Natural killer cell treated with Interleukin-12 subunit alpha and Interleukin-12 subunit beta and Interleukin-15 and Interleukin-18, amount 100 ng/mL, for 72 hours (primary cell): ENCODE measurements at regions not wholly inside any gene's neighbourhood (a gene's known extent, or its start where the extent isn't known, plus 50 kb on each side); places are given as distances from the start of the nearest gene placed in this dataset.
"Not testable (repeated sequence)": the region's sequence is repeated elsewhere in the genome, so short reads cannot be mapped to it uniquely, and the experiment has no call there.

ENCODE experiments used
- ATAC-seq, 2 donors: fragments of 150-1000 bp; cut with Tn5 transposase in 1 of 2; sonication (Bioruptor Pico), chemical (Tn5 transposase) in 1 of 2; 2 replicates each; pipeline ENCODE4 v1.10.0; 2021
- DNase-seq: peaks from one replicate; pipeline ENCODE4 v3.0.0; 2022; ENCODE audit warnings: low spot score
- H3K27ac Mint-ChIP-seq, 2 donors: 1 replicate in 1 of 2; 2 replicates in 1 of 2; pipeline ENCODE4 v1.8.0; 2022; ENCODE audit warnings: mixed read lengths in 2 of 2, mild to moderate bottlenecking in 1 of 2, moderate library complexity in 1 of 2
- H3K27me3 Mint-ChIP-seq, 2 donors: 1 replicate in 1 of 2; 2 replicates in 1 of 2; pipeline ENCODE4 v1.8.0; 2022; ENCODE audit warnings: mixed read lengths in 2 of 2
- H3K36me3 Mint-ChIP-seq: one replicate; pipeline ENCODE4 v1.8.0; 2022; ENCODE audit warnings: mixed read lengths
- H3K4me1 Mint-ChIP-seq, 2 donors: 1 replicate in 1 of 2; 2 replicates in 1 of 2; pipeline ENCODE4 v1.8.0; 2022; ENCODE audit warnings: low read depth in 2 of 2, mixed read lengths in 2 of 2, mild to moderate bottlenecking in 1 of 2
- H3K4me3 Mint-ChIP-seq: one replicate; pipeline ENCODE4 v1.8.0; 2022; ENCODE audit warnings: mixed read lengths
- H3K9me3 Mint-ChIP-seq: 2 replicates; pipeline ENCODE4 v1.8.0; 2022; ENCODE audit warnings: mixed read lengths

DNA sequence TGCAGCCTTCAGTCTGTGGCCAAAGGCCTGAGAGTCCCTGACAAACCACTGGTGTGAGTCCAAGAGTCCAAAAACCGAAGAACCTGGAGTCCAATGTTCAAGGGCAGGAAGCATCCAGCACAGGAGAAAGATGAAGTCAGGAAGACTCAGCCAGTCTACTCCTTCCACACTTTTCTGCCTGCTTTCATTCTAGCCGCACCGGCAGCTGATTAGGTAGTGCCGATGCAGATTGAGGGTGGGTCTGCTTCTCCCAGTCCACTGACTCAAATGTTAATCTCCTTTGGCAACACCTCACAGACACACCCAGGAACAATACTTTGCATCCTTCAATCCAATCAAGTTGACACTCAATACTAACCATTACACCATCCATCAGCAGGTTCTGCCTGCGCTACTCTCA lies 65.2 kb upstream of the WASF3 start:
- peaks cover 15 to 51% of the 10 kb centered on the region in 2 donors for H3K27me3 Mint-ChIP-seq
- H3K36me3 Mint-ChIP-seq, H3K4me1 Mint-ChIP-seq, H3K4me3 Mint-ChIP-seq, ATAC-seq, DNase-seq, H3K27ac Mint-ChIP-seq, H3K9me3 Mint-ChIP-seq: not testable (repeated sequence)

DNA sequence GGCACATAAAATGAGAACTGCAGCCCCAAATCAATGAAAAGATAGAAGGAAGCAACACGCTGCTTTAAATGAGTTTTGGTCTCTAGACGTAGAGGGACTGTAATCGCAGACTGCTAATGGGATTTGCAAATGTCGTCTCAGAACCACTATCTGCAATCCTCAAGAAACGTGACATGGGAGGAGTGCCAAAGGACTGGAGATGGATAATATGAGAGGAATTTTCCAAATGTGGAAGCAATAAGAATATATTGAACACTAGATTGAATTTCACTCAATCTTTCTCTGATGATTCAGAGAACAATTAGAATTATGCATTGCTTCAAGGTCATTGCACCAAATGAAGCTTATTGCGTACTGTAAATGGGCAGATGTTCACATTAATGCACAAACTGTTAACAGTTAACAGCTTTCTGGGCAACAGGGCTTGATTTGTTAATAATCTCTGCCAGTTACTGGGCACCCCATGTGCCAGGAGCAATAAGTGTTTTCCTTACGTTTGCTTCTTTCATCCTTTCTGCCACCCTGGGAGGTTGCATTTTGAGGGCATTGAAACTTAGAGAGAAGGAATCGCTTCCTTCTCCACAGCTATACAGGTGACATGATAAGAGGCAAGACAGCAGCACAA lies 62.8 kb upstream of the WASF3 start:
- DNase-seq (no peak), ATAC-seq (no peak)
- H3K27ac Mint-ChIP-seq = no peak overlapping the region
- no peaks in the 10 kb centered on the region for H3K9me3 Mint-ChIP-seq
- no peak overlapping the region for H3K4me3 Mint-ChIP-seq
- H3K36me3 Mint-ChIP-seq = no peaks in the 10 kb centered on the region
- peaks cover 18 to 55% of the 10 kb centered on the region in 2 donors for H3K27me3 Mint-ChIP-seq
- H3K4me1 Mint-ChIP-seq = no peaks in the 10 kb centered on the region

DNA sequence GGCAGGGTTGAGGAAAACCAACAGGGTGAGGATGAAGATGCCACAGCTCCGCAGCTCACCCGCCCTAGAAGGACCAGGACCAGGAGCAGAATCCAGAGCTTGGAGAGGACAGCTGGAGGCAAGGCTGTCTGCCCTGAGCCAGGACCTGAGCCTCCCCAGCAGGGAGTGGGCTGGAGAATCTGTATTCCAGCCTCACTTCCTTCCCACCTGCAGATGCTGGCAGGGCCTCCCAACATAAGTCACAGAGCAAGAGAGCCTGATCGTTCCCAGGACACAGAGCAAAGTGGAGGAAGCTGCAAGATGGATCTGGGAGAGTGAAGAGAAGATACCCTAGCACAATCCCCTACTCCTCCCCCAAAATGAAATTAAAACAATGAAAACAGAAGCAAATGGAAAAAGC lies 61.7 kb upstream of the WASF3 start:
- ATAC-seq = no peak

DNA sequence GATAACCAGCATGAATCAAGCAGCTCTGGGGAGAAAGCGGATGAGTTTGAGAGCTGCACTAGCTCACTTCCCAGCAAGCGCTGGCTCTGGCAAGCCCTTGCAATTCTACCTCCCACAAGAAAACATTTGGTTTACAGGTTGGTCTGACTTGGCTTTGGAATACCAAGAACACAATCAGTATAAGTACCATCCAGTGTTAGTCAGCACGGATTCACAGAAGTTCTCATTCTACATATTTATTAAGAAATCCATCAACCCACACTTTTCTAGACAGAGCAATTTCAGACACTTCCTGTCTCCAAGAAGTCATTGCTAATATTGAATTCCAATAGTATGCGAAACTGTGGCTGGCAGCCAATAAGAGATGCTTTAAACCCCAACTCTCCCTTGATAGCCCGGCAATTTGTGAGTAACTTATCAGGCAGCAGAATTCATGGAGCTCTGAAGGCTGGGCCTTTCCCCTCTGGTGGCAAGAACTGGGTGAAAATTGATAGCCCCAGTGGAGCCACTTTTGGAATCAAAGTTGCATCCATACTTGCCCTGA lies 59.4 kb upstream of the WASF3 start:
- Mint-ChIP-seq H3K4me3 (no peak overlapping the region), H3K9me3 (no peaks in the 10 kb centered on the region), H3K36me3 (no peaks in the 10 kb centered on the region), H3K4me1 (no peaks in the 10 kb centered on the region), H3K27ac (no peak overlapping the region), H3K27me3 (peaks cover 17 to 30% of the 10 kb centered on the region in 2 donors)
- DNase-seq (no peak), ATAC-seq (no peak)

More for the DNA sequence above, 61.7 kb upstream of the WASF3 start:
- H3K9me3 Mint-ChIP-seq = no peaks in the 10 kb centered on the region
- H3K4me3 Mint-ChIP-seq = no peak overlapping the region
- peaks cover 16 to 45% of the 10 kb centered on the region in 2 donors for H3K27me3 Mint-ChIP-seq
- H3K27ac Mint-ChIP-seq = no peak overlapping the region
- H3K4me1 Mint-ChIP-seq = no peaks in the 10 kb centered on the region
- DNase-seq = no peak
- H3K36me3 Mint-ChIP-seq = no peaks in the 10 kb centered on the region

DNA sequence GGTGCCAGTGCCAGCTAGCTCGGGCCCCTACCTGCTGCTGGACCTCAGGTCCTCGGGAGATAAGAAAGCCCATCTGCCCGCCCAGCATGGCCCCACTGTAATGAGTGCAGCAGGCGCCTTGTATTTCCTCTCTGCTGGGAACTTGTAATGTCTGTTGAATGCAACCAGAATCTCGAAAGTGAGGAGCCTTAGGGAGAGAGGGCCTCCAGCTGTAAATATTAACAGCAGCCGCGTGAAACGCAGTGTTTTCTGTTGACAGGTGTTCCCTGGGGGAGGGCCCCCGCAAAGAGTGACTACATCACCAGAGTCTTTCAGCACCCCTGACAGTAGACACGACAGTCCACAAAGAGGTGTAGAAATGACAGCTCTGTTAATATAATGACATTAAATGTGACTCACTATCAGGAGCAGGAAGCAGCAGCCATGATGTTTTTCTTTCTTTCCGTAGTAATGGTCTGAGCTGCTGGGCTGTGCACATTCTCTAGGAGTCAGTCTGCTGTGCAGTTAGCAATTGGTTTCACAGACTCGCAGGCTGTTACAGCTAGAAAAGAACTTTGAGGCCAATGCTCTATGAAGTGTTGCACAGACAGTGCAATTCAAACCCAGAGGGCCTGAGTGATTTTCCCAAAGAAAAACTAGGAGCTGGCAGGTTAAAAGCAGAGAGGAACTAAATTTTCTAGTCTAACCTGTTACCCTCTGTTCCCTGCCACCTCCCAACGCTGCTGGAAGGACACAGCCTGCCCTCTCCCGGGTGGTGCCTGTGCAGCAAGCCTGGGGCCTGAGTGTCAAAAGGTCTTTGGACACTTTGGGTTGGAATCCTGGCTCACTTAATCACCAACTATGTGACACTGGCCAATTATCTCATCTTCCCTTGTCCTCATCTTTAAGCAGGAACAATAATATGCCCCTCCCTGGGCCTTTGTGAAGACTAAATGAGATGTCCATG lies 58.6 kb upstream of the WASF3 start:
- H3K27ac Mint-ChIP-seq = no peak overlapping the region
- no peaks in the 10 kb centered on the region for H3K36me3 Mint-ChIP-seq
- no peaks in the 10 kb centered on the region for H3K9me3 Mint-ChIP-seq
- H3K4me3 Mint-ChIP-seq = no peak overlapping the region
- DNase-seq (no peak), ATAC-seq (no peak)
- no peaks in the 10 kb centered on the region for H3K4me1 Mint-ChIP-seq
- peaks cover 17 to 30% of the 10 kb centered on the region in 2 donors for H3K27me3 Mint-ChIP-seq

DNA sequence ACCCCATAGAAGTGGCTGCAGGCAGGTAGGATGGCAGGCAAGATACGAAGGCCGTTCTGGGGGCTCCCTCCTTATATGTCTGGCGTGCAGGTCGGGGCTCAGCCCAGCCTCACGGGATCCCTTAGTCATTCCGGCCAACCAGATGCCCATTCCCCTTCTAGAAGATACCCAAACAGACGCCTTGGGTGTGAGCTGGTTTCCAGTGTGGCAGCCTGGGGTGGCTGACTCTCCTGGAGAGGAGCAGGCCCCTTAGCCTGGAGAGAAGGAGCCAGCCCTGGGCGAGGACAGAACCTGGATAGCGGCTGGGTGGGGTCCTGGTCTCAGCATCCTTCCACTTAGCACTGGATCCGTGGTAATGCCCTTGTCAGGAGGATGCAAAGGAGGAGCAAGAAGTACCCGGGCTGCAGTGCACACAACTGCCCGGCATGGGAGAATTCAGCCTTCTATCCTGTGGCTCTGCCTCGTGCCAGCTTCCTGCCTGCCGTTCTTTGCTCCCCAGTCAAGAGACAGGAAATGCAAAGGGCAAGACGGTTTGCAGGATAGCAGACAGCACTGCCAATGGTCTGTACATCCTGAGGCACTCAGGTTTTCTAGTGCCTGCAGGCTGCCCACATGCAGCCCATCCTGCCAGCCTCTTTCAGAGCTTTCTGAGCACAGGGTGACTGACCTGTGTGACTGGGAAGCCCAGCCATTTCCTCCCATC lies 56.7 kb upstream of the WASF3 start:
- no peak overlapping the region for H3K4me3 Mint-ChIP-seq
- H3K27ac Mint-ChIP-seq = no peak overlapping the region
- H3K9me3 Mint-ChIP-seq = no peaks in the 10 kb centered on the region
- ATAC-seq (peak in 1 of 2 donors; percentile 30), DNase-seq (no peak)
- no peaks in the 10 kb centered on the region for H3K36me3 Mint-ChIP-seq
- H3K27me3 Mint-ChIP-seq = peaks cover 16 to 19% of the 10 kb centered on the region in 2 donors
- no peaks in the 10 kb centered on the region for H3K4me1 Mint-ChIP-seq

DNA sequence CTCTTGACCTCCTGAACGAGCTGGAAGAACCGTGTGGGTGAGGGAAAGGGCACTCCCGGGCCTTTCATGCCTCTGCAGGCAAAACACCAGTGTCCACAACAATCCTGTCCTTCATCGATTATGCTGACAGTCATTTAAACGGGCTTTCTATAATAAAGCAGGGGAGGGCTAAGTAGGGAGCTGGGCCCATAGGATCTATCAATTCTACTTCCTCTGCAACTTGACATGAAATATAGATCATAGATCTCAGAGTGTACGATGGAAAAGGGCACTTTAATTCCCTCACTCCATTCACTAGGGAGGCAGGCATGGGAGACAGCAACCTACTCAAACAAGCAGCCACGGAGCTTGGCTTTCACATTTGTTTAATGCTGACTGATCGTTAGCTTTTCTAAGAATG lies 55.8 kb upstream of the WASF3 start:
- Mint-ChIP-seq H3K36me3 (no peaks in the 10 kb centered on the region), H3K9me3 (no peaks in the 10 kb centered on the region), H3K27ac (no peak overlapping the region), H3K27me3 (peaks cover 13 to 14% of the 10 kb centered on the region in 2 donors), H3K4me3 (no peak overlapping the region), H3K4me1 (no peaks in the 10 kb centered on the region)
- ATAC-seq (no peak), DNase-seq (no peak)

DNA sequence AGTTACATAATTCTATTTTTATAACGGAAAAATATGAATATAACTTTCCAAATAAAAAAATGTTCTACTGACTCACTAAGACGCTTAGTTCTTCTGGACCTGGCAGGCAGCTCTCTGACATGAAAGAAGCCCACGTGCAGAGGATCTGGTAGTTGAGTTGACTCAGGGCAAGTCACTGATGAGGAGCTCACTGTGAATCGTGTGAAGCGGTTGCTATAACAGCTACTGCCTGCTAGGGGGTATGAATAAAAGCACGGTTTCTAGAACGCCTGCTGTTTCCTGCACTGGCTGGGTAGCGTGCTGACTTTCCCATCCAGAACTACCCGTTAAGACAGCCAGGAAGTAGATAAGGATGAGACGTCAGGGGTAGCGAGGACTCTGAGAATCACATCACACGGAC lies 54.7 kb upstream of the WASF3 start:
- ATAC-seq = no peak
- no peaks in the 10 kb centered on the region for H3K36me3 Mint-ChIP-seq
- H3K27me3 Mint-ChIP-seq = peaks cover 12 to 13% of the 10 kb centered on the region in 2 donors
- H3K9me3 Mint-ChIP-seq = no peaks in the 10 kb centered on the region
- H3K4me1 Mint-ChIP-seq = no peaks in the 10 kb centered on the region
- no peak for DNase-seq
- no peak overlapping the region for H3K4me3 Mint-ChIP-seq
- no peak overlapping the region for H3K27ac Mint-ChIP-seq

DNA sequence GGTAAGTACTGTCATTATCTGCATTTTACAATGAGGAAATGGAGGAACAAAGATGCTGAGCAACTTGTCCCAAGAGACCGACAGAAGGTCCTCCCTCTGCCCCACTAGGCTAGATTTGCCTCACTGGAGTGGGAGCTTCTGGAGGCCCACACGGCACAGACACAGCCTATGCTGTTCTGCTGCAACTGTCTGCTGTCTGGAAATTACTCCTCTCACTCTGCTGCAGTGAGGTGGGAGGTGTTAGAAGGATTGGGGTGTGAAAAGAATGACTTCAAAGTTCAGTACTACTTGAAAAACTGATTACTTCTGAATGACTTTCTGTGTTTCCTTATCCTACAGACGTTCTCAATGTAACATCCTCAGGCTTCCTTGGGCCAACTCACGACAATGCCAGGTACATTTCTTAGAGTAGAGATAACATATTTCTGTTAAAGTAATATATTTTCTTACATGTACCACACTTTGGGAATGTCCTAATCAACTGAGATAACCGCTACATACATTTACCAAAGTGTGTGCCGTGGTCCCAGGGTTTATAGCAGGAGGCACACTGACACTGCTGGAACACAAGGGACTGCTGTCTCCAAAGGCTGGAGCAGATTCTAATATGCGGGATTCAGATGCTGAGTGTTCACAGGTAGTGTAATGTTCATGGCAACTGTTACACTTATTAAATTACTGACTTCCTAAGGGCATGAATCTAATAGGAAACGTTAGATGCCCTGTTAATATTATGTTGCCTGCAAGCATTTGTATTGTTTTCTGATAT lies 53.5 kb upstream of the WASF3 start:
- Mint-ChIP-seq H3K27me3 (peaks cover 7 to 10% of the 10 kb centered on the region in 2 donors), H3K36me3 (no peaks in the 10 kb centered on the region), H3K9me3 (no peaks in the 10 kb centered on the region), H3K4me1 (no peaks in the 10 kb centered on the region), H3K4me3 (no peak overlapping the region), H3K27ac (no peak overlapping the region)
- no peak for ATAC-seq
- no peak for DNase-seq
